ENCODE measurements at regions not wholly inside any gene's neighbourhood (a gene's known extent, or its start where the extent isn't known, plus 50 kb on each side); places are given as distances from the start of the nearest gene placed in this dataset.
"Not testable (repeated sequence)": the region's sequence is repeated elsewhere in the genome, so short reads cannot be mapped to it uniquely, and the experiment has no call there.

DNA sequence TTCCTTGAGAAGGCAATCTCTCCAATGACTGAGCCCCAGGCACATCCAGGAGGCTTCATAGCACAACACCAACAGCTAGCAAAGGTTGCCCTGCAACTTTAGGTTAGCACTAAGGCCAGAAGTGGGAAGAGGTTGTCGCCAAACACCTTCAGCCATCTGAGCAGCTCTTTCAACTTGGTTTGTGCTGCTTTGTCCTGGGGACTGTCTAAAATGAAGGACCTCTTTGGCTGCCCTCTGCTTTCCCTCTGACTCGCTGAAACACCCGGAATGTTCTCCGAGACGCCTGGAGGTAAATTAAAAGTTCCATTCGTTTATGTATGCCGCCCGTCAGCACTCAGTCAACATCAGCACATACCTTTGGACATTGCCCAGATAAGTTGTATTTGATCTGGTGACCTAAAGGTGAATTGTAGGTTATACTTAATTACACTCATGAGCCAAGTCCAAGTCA, 121.2 kb upstream of the NR2F2 start:
- TF ChIP-seq EZH2phosphoT487 (IDR thresholded peaks at IDR 0.05; ENCODE audit: low read depth) = no peak
- TF ChIP-seq, protein P1, sequence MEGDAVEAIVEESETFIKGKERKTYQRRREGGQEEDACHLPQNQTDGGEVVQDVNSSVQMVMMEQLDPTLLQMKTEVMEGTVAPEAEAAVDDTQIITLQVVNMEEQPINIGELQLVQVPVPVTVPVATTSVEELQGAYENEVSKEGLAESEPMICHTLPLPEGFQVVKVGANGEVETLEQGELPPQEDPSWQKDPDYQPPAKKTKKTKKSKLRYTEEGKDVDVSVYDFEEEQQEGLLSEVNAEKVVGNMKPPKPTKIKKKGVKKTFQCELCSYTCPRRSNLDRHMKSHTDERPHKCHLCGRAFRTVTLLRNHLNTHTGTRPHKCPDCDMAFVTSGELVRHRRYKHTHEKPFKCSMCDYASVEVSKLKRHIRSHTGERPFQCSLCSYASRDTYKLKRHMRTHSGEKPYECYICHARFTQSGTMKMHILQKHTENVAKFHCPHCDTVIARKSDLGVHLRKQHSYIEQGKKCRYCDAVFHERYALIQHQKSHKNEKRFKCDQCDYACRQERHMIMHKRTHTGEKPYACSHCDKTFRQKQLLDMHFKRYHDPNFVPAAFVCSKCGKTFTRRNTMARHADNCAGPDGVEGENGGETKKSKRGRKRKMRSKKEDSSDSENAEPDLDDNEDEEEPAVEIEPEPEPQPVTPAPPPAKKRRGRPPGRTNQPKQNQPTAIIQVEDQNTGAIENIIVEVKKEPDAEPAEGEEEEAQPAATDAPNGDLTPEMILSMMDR (IDR thresholded peaks at IDR 0.05; ENCODE audit: low read depth, low read length) = no peak
- Histone ChIP-seq H2AFZ (ENCODE audit: low read depth, low read length) (no peak overlapping the region), H3K4me3 (ENCODE audit: low read length) (no peak overlapping the region), H3K79me2 (ENCODE audit: low read length) (no peaks in the 10 kb centered on the region), H3K9me3 (ENCODE audit: insufficient read depth, low read length) (no peaks in the 10 kb centered on the region), H3K9ac (ENCODE audit: low read length) (no peak overlapping the region), H3K27ac (ENCODE audit: low read length) (no peak overlapping the region), H3K36me3 (replicated peaks; ENCODE audit: low read depth, low read length) (no peaks in the 10 kb centered on the region), H3K4me1 (ENCODE audit: low read length) (peaks cover 9% of the 10 kb centered on the region), H3K27me3 (ENCODE audit: low read depth, low read length) (peaks cover 11% of the 10 kb centered on the region; the same call in 1 of the 2 replicates), H4K20me1 (ENCODE audit: insufficient read depth, low read length) (no peaks in the 10 kb centered on the region), H3K4me2 (ENCODE audit: low read length) (no peak overlapping the region)

DNA sequence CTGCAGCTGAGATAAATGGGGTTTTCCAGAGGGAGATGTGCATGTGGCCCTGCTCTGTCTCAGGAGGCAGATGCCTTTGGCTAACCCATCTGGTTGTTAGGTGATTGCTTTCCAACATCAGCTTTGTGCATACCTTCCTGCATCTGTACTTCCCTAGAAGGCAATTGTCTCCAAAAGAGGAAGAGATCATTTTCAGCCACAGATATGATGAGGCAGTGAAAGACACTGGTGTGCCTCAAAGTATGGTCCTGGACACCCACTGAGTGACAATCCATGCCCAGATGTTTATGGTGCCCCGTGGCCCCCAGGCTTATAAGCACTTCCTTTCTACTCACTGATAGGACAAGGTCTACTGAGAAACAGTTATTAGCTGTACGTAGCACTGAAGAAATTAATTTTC, 117.5 kb upstream of the NR2F2 start:
- Histone ChIP-seq H3K27ac (ENCODE audit: low read length) (no peak overlapping the region), H3K27me3 (ENCODE audit: low read depth, low read length) (peaks cover 18% of the 10 kb centered on the region; the same call in 1 of the 2 replicates)
- TF ChIP-seq EZH2phosphoT487 (IDR thresholded peaks at IDR 0.05; ENCODE audit: low read depth) = no peak
- TF ChIP-seq, protein P1 (IDR thresholded peaks at IDR 0.05; ENCODE audit: low read depth, low read length) = no peak

DNA sequence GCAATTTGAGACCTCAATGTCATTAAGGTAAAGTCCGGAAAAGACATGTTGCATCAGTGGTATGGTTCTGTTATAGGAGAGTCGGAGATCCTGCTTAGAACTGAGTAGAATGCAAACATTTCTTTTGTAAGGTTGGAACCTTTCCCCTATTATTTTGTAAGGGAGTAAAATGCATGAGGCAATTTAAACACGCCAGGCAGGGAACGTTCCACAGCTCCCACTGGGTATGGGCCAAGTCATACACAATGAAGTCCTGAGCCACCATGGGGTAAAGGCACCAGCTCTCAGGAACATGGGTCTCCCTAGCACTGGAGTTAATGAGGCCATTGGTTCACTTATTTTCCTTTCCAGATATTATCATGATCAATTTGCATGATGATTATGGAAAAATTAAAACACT, 116.6 kb upstream of the NR2F2 start:
- H3K27me3 ChIP-seq (ENCODE audit: low read depth, low read length) = peaks cover 18% of the 10 kb centered on the region; the same call in 1 of the 2 replicates

More for the DNA sequence above, 117.5 kb upstream of the NR2F2 start:
- H3K9ac ChIP-seq (ENCODE audit: low read length) = no peak overlapping the region
- no peaks in the 10 kb centered on the region for H4K20me1 ChIP-seq (ENCODE audit: insufficient read depth, low read length)
- no peak overlapping the region for H2AFZ ChIP-seq (ENCODE audit: low read depth, low read length)
- no peaks in the 10 kb centered on the region for H3K79me2 ChIP-seq (ENCODE audit: low read length)
- H3K4me2 ChIP-seq (ENCODE audit: low read length) = peak overlapping the region; percentile 34
- no peak overlapping the region for H3K4me3 ChIP-seq (ENCODE audit: low read length)
- H3K36me3 ChIP-seq (replicated peaks; ENCODE audit: low read depth, low read length) = no peaks in the 10 kb centered on the region
- H3K9me3 ChIP-seq (ENCODE audit: insufficient read depth, low read length) = no peaks in the 10 kb centered on the region
- peaks cover 15% of the 10 kb centered on the region for H3K4me1 ChIP-seq (ENCODE audit: low read length)

DNA sequence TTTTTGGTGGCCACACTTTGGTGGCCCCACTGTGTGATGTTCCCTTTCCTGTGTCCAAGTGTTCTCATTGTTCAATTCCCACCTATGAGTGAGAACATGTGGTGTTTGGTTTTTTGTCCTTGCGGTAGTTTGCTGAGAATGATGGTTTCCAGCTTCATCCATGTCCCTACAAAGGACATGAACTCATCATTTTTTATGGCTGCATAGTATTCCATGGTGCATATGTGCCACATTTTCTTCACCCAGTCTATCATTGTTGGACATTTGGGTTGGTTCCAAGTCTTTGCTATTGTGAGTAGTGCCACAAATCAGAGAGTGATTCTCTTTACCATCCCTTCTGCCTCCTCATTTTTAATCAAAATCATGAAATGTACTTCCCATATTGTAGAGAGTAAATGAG, 114.0 kb upstream of the NR2F2 start:
- H3K36me3 ChIP-seq (replicated peaks; ENCODE audit: low read depth, low read length) = not testable (repeated sequence)

More for the DNA sequence above, 116.6 kb upstream of the NR2F2 start:
- Histone ChIP-seq H3K9ac (ENCODE audit: low read length) (no peak overlapping the region), H3K4me3 (ENCODE audit: low read length) (no peak overlapping the region), H2AFZ (ENCODE audit: low read depth, low read length) (no peak overlapping the region), H3K9me3 (ENCODE audit: insufficient read depth, low read length) (no peaks in the 10 kb centered on the region), H4K20me1 (ENCODE audit: insufficient read depth, low read length) (no peaks in the 10 kb centered on the region), H3K79me2 (ENCODE audit: low read length) (no peaks in the 10 kb centered on the region), H3K27ac (ENCODE audit: low read length) (no peak overlapping the region), H3K36me3 (replicated peaks; ENCODE audit: low read depth, low read length) (no peaks in the 10 kb centered on the region), H3K4me2 (ENCODE audit: low read length) (no peak overlapping the region), H3K4me1 (ENCODE audit: low read length) (peaks cover 21% of the 10 kb centered on the region)
- TF ChIP-seq, protein P1 (IDR thresholded peaks at IDR 0.05; ENCODE audit: low read depth, low read length) = no peak
- no peak for TF ChIP-seq EZH2phosphoT487 (IDR thresholded peaks at IDR 0.05; ENCODE audit: low read depth)

More for the DNA sequence above, 114.0 kb upstream of the NR2F2 start:
- not testable (repeated sequence) for H3K9ac ChIP-seq (ENCODE audit: low read length); H4K20me1 ChIP-seq (ENCODE audit: insufficient read depth, low read length); H2AFZ ChIP-seq (ENCODE audit: low read depth, low read length); H3K4me3 ChIP-seq (ENCODE audit: low read length); H3K9me3 ChIP-seq (ENCODE audit: insufficient read depth, low read length); H3K79me2 ChIP-seq (ENCODE audit: low read length); H3K27ac ChIP-seq (ENCODE audit: low read length); H3K4me2 ChIP-seq (ENCODE audit: low read length)
- Histone ChIP-seq H3K4me1 (ENCODE audit: low read length) (peaks cover 34% of the 10 kb centered on the region), H3K27me3 (ENCODE audit: low read depth, low read length) (peaks cover 30% of the 10 kb centered on the region; the same call in 1 of the 2 replicates)

Measured in OCI-LY3 (cell line).